Trophoblast cell (in vitro differentiated cells and primary cell): ENCODE measurements at regions not wholly inside any gene's neighbourhood (a gene's known extent, or its start where the extent isn't known, plus 50 kb on each side); places are given as distances from the start of the nearest gene placed in this dataset.

Experiments used
- DNase-seq, 2 donors: peaks; one replicate each; pipeline ENCODE4 v3.0.0-alpha.2; 2016
- H2AFZ ChIP-seq: 2 replicates; pipeline ENCODE4 v1.6.1; 2013; ENCODE audit warnings: low read length, moderate library complexity, mild to moderate bottlenecking; ENCODE audit not compliant: insufficient read depth, poor library complexity
- H2AK5ac ChIP-seq: 2 replicates; pipeline ENCODE4 v1.6.1; 2013; ENCODE audit warnings: mild to moderate bottlenecking, low read length
- H2BK120ac ChIP-seq: 2 replicates; pipeline ENCODE4 v1.6.1; 2013; ENCODE audit warnings: low read length, mild to moderate bottlenecking, moderate library complexity; ENCODE audit not compliant: insufficient read depth, poor library complexity
- H2BK12ac ChIP-seq: 2 replicates; pipeline ENCODE4 v1.6.1; 2013; ENCODE audit warnings: mild to moderate bottlenecking, low read length, moderate library complexity
- H2BK5ac ChIP-seq: 2 replicates; pipeline ENCODE4 v1.6.1; 2013; ENCODE audit warnings: low read length, low read depth, moderate library complexity, mild to moderate bottlenecking; ENCODE audit not compliant: poor library complexity
- H3K14ac ChIP-seq: 2 replicates; pipeline ENCODE4 v1.6.1; 2013; ENCODE audit warnings: mild to moderate bottlenecking, low read length
- H3K18ac ChIP-seq: 2 replicates; pipeline ENCODE4 v1.6.1; 2013; ENCODE audit warnings: mild to moderate bottlenecking, low read length
- H3K23ac ChIP-seq: 2 replicates; pipeline ENCODE4 v1.6.1; 2013; ENCODE audit warnings: low read length
- H3K27ac ChIP-seq: 2 replicates; pipeline ENCODE4 v1.5.1; 2013; ENCODE audit warnings: low read depth, mild to moderate bottlenecking, inconsistent platforms, low read length, moderate library complexity
- H3K27me3 ChIP-seq: 2 replicates; pipeline ENCODE4 v1.6.1; 2013; ENCODE audit warnings: inconsistent platforms, mild to moderate bottlenecking, low read length, moderate library complexity; ENCODE audit not compliant: insufficient read depth
- H3K36me3 ChIP-seq, 2 experiments: 1 replicate in 1 of 2; 2 replicates in 1 of 2; pipeline ENCODE4 v1.6.1; 2013; ENCODE audit warnings: low read length in 2 of 2, mild to moderate bottlenecking in 2 of 2, moderate library complexity in 1 of 2; ENCODE audit not compliant: insufficient read depth in 2 of 2, control insufficient read depth in 1 of 2
- H3K4ac ChIP-seq: 2 replicates; pipeline ENCODE4 v1.6.1; 2013; ENCODE audit warnings: low read depth, mild to moderate bottlenecking, low read length, moderate library complexity
- H3K4me1 ChIP-seq, 2 experiments: 1 replicate in 1 of 2; 2 replicates in 1 of 2; pipeline ENCODE4 v1.6.1; 2013; ENCODE audit warnings: low read length in 2 of 2, mild to moderate bottlenecking in 2 of 2, moderate library complexity in 1 of 2; ENCODE audit not compliant: insufficient read depth in 2 of 2, control insufficient read depth in 1 of 2
- H3K4me2 ChIP-seq: 2 replicates; pipeline ENCODE4 v1.6.1; 2013; ENCODE audit warnings: inconsistent platforms, mild to moderate bottlenecking, low read length, moderate library complexity
- H3K4me3 ChIP-seq: 2 replicates; pipeline ENCODE4 v1.5.1; 2013; ENCODE audit warnings: mild to moderate bottlenecking, low read depth, low read length, inconsistent platforms
- H3K79me1 ChIP-seq: one replicate; pipeline ENCODE4 v1.6.1; 2013; ENCODE audit warnings: low read length
- H3K79me2 ChIP-seq: 2 replicates; pipeline ENCODE4 v1.6.1; 2013; ENCODE audit warnings: low read length, mild to moderate bottlenecking; ENCODE audit not compliant: control insufficient read depth, insufficient read depth, poor library complexity
- H3K9ac ChIP-seq: 2 replicates; pipeline ENCODE4 v1.6.1; 2013; ENCODE audit warnings: mild to moderate bottlenecking, low read length
- H3K9me3 ChIP-seq: 2 replicates; pipeline ENCODE4 v1.6.1; 2013; ENCODE audit warnings: low read depth, mild to moderate bottlenecking, control low read depth, inconsistent platforms, low read length; ENCODE audit not compliant: insufficient read depth
- H4K12ac ChIP-seq: 2 replicates; pipeline ENCODE4 v1.6.1; 2013; ENCODE audit warnings: low read depth, mild to moderate bottlenecking, low read length, moderate library complexity
- H4K8ac ChIP-seq: 2 replicates; pipeline ENCODE4 v1.6.1; 2013; ENCODE audit warnings: low read depth, mild to moderate bottlenecking, low read length, moderate library complexity
- H4K91ac ChIP-seq: one replicate; pipeline ENCODE4 v1.6.1; 2013; ENCODE audit warnings: low read depth, mild to moderate bottlenecking, low read length, moderate library complexity
- WGBS: extraction: QIAGEN DNeasy Blood & Tissue Kit; methylation state at CpG from one replicate; pipeline ENCODE4 v1.1.7; 2013; ENCODE audit warnings: missing lambda C conversion rate; ENCODE audit not compliant: insufficient read length, insufficient coverage; ENCODE audit errors: extremely low coverage; 5-methylcytosine and 5-hydroxymethylcytosine counted together

DNA sequence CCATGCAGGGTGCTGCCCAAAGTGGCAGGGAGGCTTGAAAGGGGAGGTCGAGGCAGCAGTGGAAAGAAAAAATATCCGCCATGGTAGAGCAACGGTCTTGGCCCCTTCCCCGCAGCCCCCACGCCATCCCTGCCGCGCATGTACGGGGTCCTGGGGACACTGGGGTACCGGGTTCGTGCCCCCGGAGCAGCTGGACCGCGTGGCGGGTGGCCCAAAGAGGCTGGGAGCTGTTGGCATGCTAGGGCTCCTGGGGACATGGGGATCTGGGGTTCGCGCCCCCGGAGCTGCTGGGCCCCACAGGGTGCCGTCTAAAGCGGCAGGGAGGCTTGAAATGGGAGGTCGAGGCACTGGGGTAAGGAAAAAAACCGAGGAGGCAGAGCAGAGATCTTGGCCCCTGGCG lies 316.5 kb downstream of the ALG10 start:
- H3K27ac ChIP-seq = no peak overlapping the region
- no peaks in the 10 kb centered on the region for H3K36me3 ChIP-seq
- no peak overlapping the region for H4K12ac ChIP-seq
- no peak overlapping the region for H2AFZ ChIP-seq
- H3K4me2 ChIP-seq = no peak overlapping the region
- no CpG with 5 or more reads among the region's 22 CpGs for WGBS
- no peak overlapping the region for H4K8ac ChIP-seq
- H3K9ac ChIP-seq = no peak overlapping the region
- H3K79me1 ChIP-seq = no peaks in the 10 kb centered on the region
- no peaks in the 10 kb centered on the region for H3K4me1 ChIP-seq
- no peak overlapping the region for H3K4ac ChIP-seq
- no peaks in the 10 kb centered on the region for H3K27me3 ChIP-seq
- peaks cover 97% of the 10 kb centered on the region for H3K9me3 ChIP-seq
- no peak overlapping the region for H4K91ac ChIP-seq
- DNase-seq = no peak
- H3K23ac ChIP-seq = no peak overlapping the region
- H3K14ac ChIP-seq = no peak overlapping the region
- no peak overlapping the region for H2BK5ac ChIP-seq
- H2AK5ac ChIP-seq = no peak overlapping the region
- H3K18ac ChIP-seq = no peak overlapping the region
- no peaks in the 10 kb centered on the region for H3K79me2 ChIP-seq
- no peak overlapping the region for H3K4me3 ChIP-seq
- H2BK12ac ChIP-seq = no peak overlapping the region
- H2BK120ac ChIP-seq = no peak overlapping the region

GRCh38 chr12:34339922-34340321 lies 317.6 kb downstream of the ALG10 start:
- H2BK120ac ChIP-seq = no peak overlapping the region
- no peak overlapping the region for H2AK5ac ChIP-seq
- H3K4me3 ChIP-seq = no peak overlapping the region
- no peak overlapping the region for H2AFZ ChIP-seq
- no peak overlapping the region for H4K8ac ChIP-seq
- H3K18ac ChIP-seq = no peak overlapping the region
- H3K79me2 ChIP-seq = no peaks in the 10 kb centered on the region
- no CpG with 5 or more reads among the region's 26 CpGs for WGBS
- H3K4ac ChIP-seq = no peak overlapping the region
- H3K79me1 ChIP-seq = no peaks in the 10 kb centered on the region
- H2BK5ac ChIP-seq = no peak overlapping the region
- no peak overlapping the region for H3K14ac ChIP-seq
- no peak overlapping the region for H2BK12ac ChIP-seq
- no peaks in the 10 kb centered on the region for H3K4me1 ChIP-seq
- no peak overlapping the region for H3K9ac ChIP-seq
- H4K91ac ChIP-seq = no peak overlapping the region
- no peak overlapping the region for H3K23ac ChIP-seq
- H3K4me2 ChIP-seq = no peak overlapping the region
- no peaks in the 10 kb centered on the region for H3K36me3 ChIP-seq
- peaks cover 97% of the 10 kb centered on the region for H3K9me3 ChIP-seq
- peak in 1 of 2 donors; percentile 31 for DNase-seq
- no peak overlapping the region for H3K27ac ChIP-seq
- no peak overlapping the region for H4K12ac ChIP-seq
- no peaks in the 10 kb centered on the region for H3K27me3 ChIP-seq

DNA sequence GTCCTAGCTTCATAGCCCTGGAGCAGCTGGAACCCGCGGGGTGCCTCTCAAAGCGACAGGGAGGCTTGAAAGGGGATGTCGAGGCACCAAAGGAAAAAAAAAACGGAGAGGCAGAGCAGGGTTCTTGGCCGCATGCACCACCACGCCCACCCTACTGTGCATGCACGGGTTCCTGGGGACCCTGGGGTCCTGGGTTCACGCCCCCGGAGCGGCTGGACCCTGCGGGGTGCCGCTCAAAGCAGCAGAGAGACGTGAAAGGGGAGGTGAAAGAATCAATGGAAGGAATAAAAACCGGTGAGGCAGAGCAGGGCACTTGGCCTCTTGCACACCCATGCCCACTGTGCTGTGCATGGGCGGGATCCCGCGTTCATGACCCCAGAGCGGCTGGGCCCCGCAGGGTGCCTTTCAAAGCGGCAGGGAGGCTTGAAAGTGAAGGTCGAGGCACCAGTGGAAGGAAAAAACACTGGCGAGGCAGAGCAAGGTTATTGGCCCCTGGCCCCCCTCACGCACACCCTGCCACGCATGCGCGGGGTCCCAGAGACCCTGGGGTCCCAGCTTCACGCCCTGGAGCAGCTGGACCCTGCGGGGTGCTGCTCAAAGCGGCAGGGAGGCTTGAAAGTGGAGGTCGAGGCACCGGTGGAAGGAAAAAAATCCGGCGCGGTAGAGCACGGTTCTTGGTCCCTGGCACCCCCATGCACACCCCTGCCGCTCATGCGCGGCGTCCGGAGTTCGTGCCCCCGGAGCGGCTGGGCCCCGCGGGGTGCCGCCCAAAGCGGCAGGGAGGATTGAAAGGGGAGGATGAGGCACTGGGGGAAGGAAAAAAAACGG lies 318.5 kb downstream of the ALG10 start:
- Histone ChIP-seq H3K27ac (no peak overlapping the region), H4K8ac (no peak overlapping the region), H3K4me3 (no peak overlapping the region), H3K9me3 (peaks cover 97% of the 10 kb centered on the region), H3K14ac (no peak overlapping the region), H3K79me1 (no peaks in the 10 kb centered on the region), H3K4me2 (no peak overlapping the region), H2BK120ac (no peak overlapping the region), H3K4ac (no peak overlapping the region), H2BK12ac (no peak overlapping the region), H3K27me3 (no peaks in the 10 kb centered on the region), H3K23ac (no peak overlapping the region), H2AK5ac (no peak overlapping the region), H3K4me1 (no peaks in the 10 kb centered on the region), H2AFZ (no peak overlapping the region), H3K9ac (no peak overlapping the region), H4K12ac (no peak overlapping the region), H3K36me3 (no peaks in the 10 kb centered on the region), H2BK5ac (no peak overlapping the region), H3K18ac (no peak overlapping the region), H4K91ac (no peak overlapping the region), H3K79me2 (no peaks in the 10 kb centered on the region)
- peak in 1 of 2 donors; percentile 37 for DNase-seq
- no CpG with 5 or more reads among the region's 49 CpGs for WGBS

DNA sequence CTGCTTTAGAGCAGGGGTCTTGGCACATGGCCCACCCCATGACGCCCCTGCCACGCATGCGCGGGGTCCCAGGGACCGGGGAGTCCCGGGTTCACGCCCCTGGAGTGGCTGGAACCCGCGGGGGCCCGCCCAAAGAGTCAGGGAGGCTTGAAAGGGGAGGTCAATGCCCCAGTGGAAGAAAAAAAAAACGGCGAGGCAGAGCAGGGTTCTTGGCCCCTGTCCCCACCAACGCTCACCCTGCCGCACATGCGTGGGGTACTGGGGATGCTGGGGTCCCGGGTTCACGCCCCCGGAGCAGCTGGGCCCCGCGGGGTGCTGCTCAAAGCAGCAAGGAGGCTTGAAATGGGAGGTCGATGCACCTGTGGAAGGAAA lies 319.1 kb downstream of the ALG10 start:
- WGBS = no CpG with 5 or more reads among the region's 21 CpGs
- no peak overlapping the region for H2BK5ac ChIP-seq
- H3K14ac ChIP-seq = no peak overlapping the region
- no peak overlapping the region for H3K4ac ChIP-seq
- H4K8ac ChIP-seq = no peak overlapping the region
- no peak overlapping the region for H4K12ac ChIP-seq
- no peak for DNase-seq
- H3K18ac ChIP-seq = no peak overlapping the region
- no peak overlapping the region for H3K4me2 ChIP-seq
- no peaks in the 10 kb centered on the region for H3K36me3 ChIP-seq
- H4K91ac ChIP-seq = no peak overlapping the region
- no peak overlapping the region for H3K4me3 ChIP-seq
- H2BK120ac ChIP-seq = no peak overlapping the region
- H2BK12ac ChIP-seq = no peak overlapping the region
- no peaks in the 10 kb centered on the region for H3K79me1 ChIP-seq
- H2AK5ac ChIP-seq = no peak overlapping the region
- H3K27me3 ChIP-seq = no peaks in the 10 kb centered on the region
- H2AFZ ChIP-seq = no peak overlapping the region
- no peaks in the 10 kb centered on the region for H3K4me1 ChIP-seq
- no peak overlapping the region for H3K27ac ChIP-seq
- H3K79me2 ChIP-seq = no peaks in the 10 kb centered on the region
- peaks cover 97% of the 10 kb centered on the region for H3K9me3 ChIP-seq
- H3K23ac ChIP-seq = no peak overlapping the region
- H3K9ac ChIP-seq = no peak overlapping the region
